ENCODE measurements at regions not wholly inside any gene's neighbourhood (a gene's known extent, or its start where the extent isn't known, plus 50 kb on each side); places are given as distances from the start of the nearest gene placed in this dataset.

GRCh38 chr18:30694773-30695172, 347.8 kb downstream of the DSC3 start:
- no TSS peak for BruUV-seq (replicated peaks)
- H3K4me1 ChIP-seq (ENCODE audit: insufficient read depth, low read length) = no peaks in the 10 kb centered on the region
- no peaks in the 10 kb centered on the region for H3K9me3 ChIP-seq (ENCODE audit: low read length)
- ATAC-seq (no peak), DNase-seq (ENCODE audit: low spot score) (no peak), FAIRE-seq (no peak)
- ChIA-PET POLR2A (no interaction called here), CTCF (ENCODE audit: low intra/inter-chr PET ratio, low total read pairs) (no interaction called here)
- TF ChIP-seq GFI1 (CRISPR knock-in tag; IDR thresholded peaks at IDR 0.05; ENCODE audit: borderline replicate concordance) (no peak), ZNF230 (CRISPR knock-in tag; IDR thresholded peaks at IDR 0.05) (no peak), ZFP91 (CRISPR knock-in tag; IDR thresholded peaks at IDR 0.05; ENCODE audit: borderline replicate concordance) (no peak), ZNF7 (CRISPR knock-in tag; IDR thresholded peaks at IDR 0.05) (no peak), ZSCAN31 (CRISPR knock-in tag; IDR thresholded peaks at IDR 0.05; ENCODE audit: low read depth) (no peak), ZNF513 (CRISPR knock-in tag; conservative IDR thresholded peaks at IDR 0.05) (no peak), ATF7 (IDR thresholded peaks at IDR 0.05) (no peak), ATF7 (CRISPR knock-in tag; IDR thresholded peaks at IDR 0.05) (no peak)
- no peak overlapping the region for H3K27ac ChIP-seq (ENCODE audit: extremely low read length, insufficient read depth, low read length)
- H3K4me3 ChIP-seq (replicated peaks in 1 of 3; ENCODE audit: insufficient read depth in 1 of 3, low read depth in 2 of 3, low read length in 3 of 3) = no peak overlapping the region
- WGBS (ENCODE audit: low lambda C conversion rate) = no CpG with 5 or more reads among the region's 3 CpGs
- in situ Hi-C loops (cut with HindIII; ENCODE audit: extremely low pct_ligation_motif_present, low pct_unique_long_range_greater_than_20kb) (no loop called here), intact Hi-C loops (cut with micrococcal nuclease; ENCODE audit: unreplicated experiment) (no loop called here)
- no peaks in the 10 kb centered on the region for H3K36me3 ChIP-seq (replicated peaks in 1 of 2; ENCODE audit: control insufficient read depth in 1 of 2, insufficient read depth in 2 of 2, low read length in 2 of 2)
- no peaks in the 10 kb centered on the region for H4K20me1 ChIP-seq (ENCODE audit: insufficient read depth, low read length)
- H2AFZ ChIP-seq (ENCODE audit: low read length) = no peak overlapping the region
- H3K4me2 ChIP-seq (ENCODE audit: low read depth, low read length) = no peak overlapping the region
- no peak overlapping the region for H3K9ac ChIP-seq (ENCODE audit: insufficient read depth, low read depth, low read length)
- H3K79me2 ChIP-seq (ENCODE audit: insufficient read depth, low read length) = no peaks in the 10 kb centered on the region
- no peaks in the 10 kb centered on the region for H3K27me3 ChIP-seq (ENCODE audit: control insufficient read depth in 1 of 2, insufficient read depth in 2 of 2, low read length in 2 of 2)
